ENCODE measurements at regions not wholly inside any gene's neighbourhood (a gene's known extent, or its start where the extent isn't known, plus 50 kb on each side); places are given as distances from the start of the nearest gene placed in this dataset.

GRCh38 chr3:86711634-86712033 is 279.3 kb downstream of the VGLL3 start:
- H3K79me2 ChIP-seq (ENCODE audit: low read depth): no peaks in the 10 kb centered on the region
- no peaks in the 10 kb centered on the region for H3K4me1 Mint-ChIP-seq
- H3K27ac Mint-ChIP-seq: no peak overlapping the region
- H3K9me3 ChIP-seq (ENCODE audit: low read depth): no peaks in the 10 kb centered on the region
- no peak overlapping the region for H3K27ac ChIP-seq
- no peaks in the 10 kb centered on the region for H3K36me3 ChIP-seq
- no peak overlapping the region for H2AFZ ChIP-seq (replicated peaks)
- no peaks in the 10 kb centered on the region for H3K9me3 Mint-ChIP-seq
- H3F3A ChIP-seq (ENCODE audit: low read depth): no peaks in the 10 kb centered on the region
- no peak overlapping the region for H3K4me2 ChIP-seq
- H3K36me3 Mint-ChIP-seq: no peaks in the 10 kb centered on the region
- no peaks in the 10 kb centered on the region for H3K27me3 Mint-ChIP-seq (ENCODE audit: insufficient read depth, low read depth)
- H4K20me1 ChIP-seq (ENCODE audit: low read depth): no peaks in the 10 kb centered on the region
- no peak overlapping the region for H3K4me3 Mint-ChIP-seq
- no peak for DNase-seq (ENCODE audit: low spot score)
- H3K9ac ChIP-seq: no peak overlapping the region
- no peak for TF ChIP-seq CTCF (IDR thresholded peaks at IDR 0.05)
- TF ChIP-seq EZH2 (IDR thresholded peaks at IDR 0.05): no peak
- TF ChIP-seq EZH2phosphoT487 (IDR thresholded peaks at IDR 0.05): no peak
- no peak overlapping the region for H3K4me3 ChIP-seq
- H3K4me1 ChIP-seq: no peaks in the 10 kb centered on the region
- no peaks in the 10 kb centered on the region for H3K27me3 ChIP-seq

GRCh38 chr3:86708893-86709292 is 282.1 kb downstream of the VGLL3 start:
- H3F3A ChIP-seq (ENCODE audit: low read depth): no peaks in the 10 kb centered on the region
- Mint-ChIP-seq H3K4me3 (no peak overlapping the region), H3K9me3 (peaks cover 13% of the 10 kb centered on the region), H3K27me3 (ENCODE audit: insufficient read depth, low read depth) (no peaks in the 10 kb centered on the region), H3K4me1 (no peaks in the 10 kb centered on the region), H3K36me3 (no peaks in the 10 kb centered on the region), H3K27ac (no peak overlapping the region)
- no peak overlapping the region for H3K27ac ChIP-seq
- H3K4me1 ChIP-seq: no peaks in the 10 kb centered on the region
- TF ChIP-seq EZH2 (IDR thresholded peaks at IDR 0.05) (no peak), EZH2phosphoT487 (IDR thresholded peaks at IDR 0.05) (no peak), CTCF (IDR thresholded peaks at IDR 0.05) (no peak)
- no peaks in the 10 kb centered on the region for H4K20me1 ChIP-seq (ENCODE audit: low read depth)
- no peaks in the 10 kb centered on the region for H3K36me3 ChIP-seq
- H3K27me3 ChIP-seq: no peaks in the 10 kb centered on the region
- no peak overlapping the region for H3K9ac ChIP-seq
- no peak overlapping the region for H3K4me2 ChIP-seq
- no peaks in the 10 kb centered on the region for H3K9me3 ChIP-seq (ENCODE audit: low read depth)
- H3K79me2 ChIP-seq (ENCODE audit: low read depth): no peaks in the 10 kb centered on the region
- H2AFZ ChIP-seq (replicated peaks): no peak overlapping the region
- H3K4me3 ChIP-seq: no peak overlapping the region
- no peak for DNase-seq (ENCODE audit: low spot score)

DNA sequence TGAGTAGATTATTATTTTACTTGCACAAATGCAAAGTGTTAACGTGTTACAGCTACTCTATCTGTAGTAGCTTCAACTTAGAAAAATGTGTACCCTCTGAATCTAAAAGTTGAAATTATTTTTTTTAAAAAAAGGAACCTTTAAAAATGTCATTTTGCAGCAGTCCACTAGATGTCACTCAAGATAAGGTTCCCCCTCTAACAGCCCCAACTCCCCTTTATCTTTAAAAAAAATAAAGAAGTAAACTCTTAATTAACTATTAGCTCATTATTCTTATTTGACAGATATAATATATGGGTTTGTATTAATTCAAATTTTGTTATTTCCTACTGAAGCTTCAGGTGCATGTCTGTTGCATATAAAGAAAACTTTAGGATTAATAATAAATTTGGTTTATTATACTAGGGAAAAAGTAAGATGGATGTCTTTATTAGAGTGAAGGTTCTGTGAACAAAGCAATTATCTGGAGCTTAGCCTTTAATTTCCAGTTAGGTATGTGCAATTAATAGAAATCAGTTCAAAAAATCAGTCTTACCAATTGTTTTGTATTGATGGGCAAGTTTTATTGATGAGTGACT is 288.5 kb downstream of the VGLL3 start:
- Histone ChIP-seq H3K4me1 (no peaks in the 10 kb centered on the region), H2AFZ (replicated peaks) (no peak overlapping the region), H3K36me3 (no peaks in the 10 kb centered on the region), H3K27me3 (no peaks in the 10 kb centered on the region), H3K4me3 (no peak overlapping the region), H3K9ac (no peak overlapping the region), H4K20me1 (ENCODE audit: low read depth) (no peaks in the 10 kb centered on the region), H3K27ac (no peak overlapping the region), H3K4me2 (no peak overlapping the region), H3F3A (ENCODE audit: low read depth) (no peaks in the 10 kb centered on the region), H3K9me3 (ENCODE audit: low read depth) (no peaks in the 10 kb centered on the region), H3K79me2 (ENCODE audit: low read depth) (no peaks in the 10 kb centered on the region)
- no peak overlapping the region for H3K4me3 Mint-ChIP-seq
- no peaks in the 10 kb centered on the region for H3K36me3 Mint-ChIP-seq
- no peaks in the 10 kb centered on the region for H3K4me1 Mint-ChIP-seq
- peak; percentile 24 for DNase-seq (ENCODE audit: low spot score)
- no peaks in the 10 kb centered on the region for H3K27me3 Mint-ChIP-seq (ENCODE audit: insufficient read depth, low read depth)
- H3K9me3 Mint-ChIP-seq: peaks cover 14% of the 10 kb centered on the region
- H3K27ac Mint-ChIP-seq: no peak overlapping the region
- peak; percentile 75 for TF ChIP-seq CTCF (IDR thresholded peaks at IDR 0.05)
- no peak for TF ChIP-seq EZH2 (IDR thresholded peaks at IDR 0.05)
